Pulmonary artery endothelial cell (primary cell): ENCODE measurements at regions not wholly inside any gene's neighbourhood (a gene's known extent, or its start where the extent isn't known, plus 50 kb on each side); places are given as distances from the start of the nearest gene placed in this dataset.
A peak's percentile ranks its signal among the peaks of the same experiment; 100 is the strongest.

Experiments used
- DNase-seq: peaks from one replicate; pipeline ENCODE4 v3.0.0-alpha.2; 2011; ENCODE audit warnings: low read depth, low spot score

DNA sequence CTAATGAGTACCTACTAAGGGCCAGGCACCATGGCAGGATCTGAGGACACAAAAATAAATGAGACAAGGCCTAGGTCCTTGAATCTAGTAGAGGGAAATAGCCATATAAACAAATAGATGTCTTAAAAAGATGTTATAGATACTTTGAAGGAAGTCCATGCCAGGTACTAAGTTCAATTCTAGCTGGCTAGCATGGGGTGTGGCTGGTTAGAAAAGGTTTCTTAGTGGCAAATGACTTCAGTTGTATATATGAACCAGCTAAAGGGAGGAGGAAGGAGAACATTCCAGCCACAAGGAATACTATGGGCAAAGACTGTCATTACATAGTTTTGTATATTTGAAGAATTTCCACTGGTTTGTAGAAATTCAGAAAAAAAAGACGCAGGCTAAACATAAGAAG, 133.6 kb upstream of the BMP4 start:
- DNase-seq: no peak

DNA sequence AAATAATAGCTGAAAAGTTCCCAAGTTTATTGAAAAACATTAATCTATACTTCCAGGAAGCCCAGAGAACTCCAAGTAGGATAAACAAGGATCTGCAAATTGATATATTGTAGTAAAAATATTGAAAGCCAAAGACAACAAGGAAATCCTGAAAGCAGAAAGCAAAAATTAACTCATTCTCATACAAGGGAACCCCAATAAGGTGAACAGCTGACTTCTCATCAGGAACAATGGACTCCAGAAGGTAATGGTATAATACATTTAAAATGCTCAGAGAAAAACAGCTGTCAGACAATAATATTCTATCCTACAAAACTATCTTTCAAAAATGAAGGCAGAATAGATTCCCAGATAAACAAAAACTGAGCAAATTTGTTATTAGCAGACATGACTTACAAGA, 138.1 kb upstream of the BMP4 start:
- DNase-seq: no peak

GRCh38 chr14:54098536-54098935, 141.9 kb upstream of the BMP4 start:
- no peak for DNase-seq

DNA sequence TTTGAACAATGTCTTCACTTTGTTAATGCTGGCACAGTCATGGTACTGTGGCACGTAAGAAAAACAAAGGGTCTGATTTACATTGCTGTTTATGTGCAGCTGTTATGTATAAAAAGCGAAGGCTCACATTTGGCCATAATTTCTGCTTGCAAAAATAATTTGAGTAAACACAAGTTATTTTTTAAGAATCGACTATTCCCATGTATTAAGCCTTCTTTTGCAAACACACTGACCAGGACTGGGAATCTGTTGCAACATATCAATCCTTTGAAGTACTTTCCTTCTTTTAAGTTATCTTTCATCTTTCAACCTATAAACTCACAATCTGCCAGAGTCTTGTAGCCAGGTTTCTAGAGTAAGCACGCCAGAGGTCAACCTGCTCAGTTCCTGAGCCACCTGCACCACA, 145.4 kb upstream of the BMP4 start:
- no peak for DNase-seq

DNA sequence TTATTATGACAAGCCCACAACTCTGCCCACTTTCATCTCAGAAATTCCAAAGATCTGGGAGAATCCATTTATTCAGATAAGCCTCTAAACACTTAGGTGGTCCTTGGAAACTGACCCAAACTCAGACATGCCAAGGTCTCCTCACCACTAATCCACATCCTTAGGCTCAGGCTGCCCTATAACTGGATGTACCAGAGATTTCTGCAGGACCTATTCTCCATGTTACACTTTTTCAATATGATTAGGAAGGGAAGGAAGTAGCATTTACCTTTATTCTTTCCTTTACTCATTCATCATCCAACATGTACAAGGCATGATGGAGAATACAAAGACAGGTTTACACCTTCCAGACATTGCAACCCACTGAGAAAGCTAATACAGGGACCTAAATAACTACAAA, 145.9 kb upstream of the BMP4 start:
- DNase-seq: no peak

- no peak for DNase-seq
Measured at GRCh38 chr14:54104601-54105145, 148.0 kb upstream of the BMP4 start.

GRCh38 chr14:54105406-54105805, 148.8 kb upstream of the BMP4 start:
- DNase-seq: no peak

DNA sequence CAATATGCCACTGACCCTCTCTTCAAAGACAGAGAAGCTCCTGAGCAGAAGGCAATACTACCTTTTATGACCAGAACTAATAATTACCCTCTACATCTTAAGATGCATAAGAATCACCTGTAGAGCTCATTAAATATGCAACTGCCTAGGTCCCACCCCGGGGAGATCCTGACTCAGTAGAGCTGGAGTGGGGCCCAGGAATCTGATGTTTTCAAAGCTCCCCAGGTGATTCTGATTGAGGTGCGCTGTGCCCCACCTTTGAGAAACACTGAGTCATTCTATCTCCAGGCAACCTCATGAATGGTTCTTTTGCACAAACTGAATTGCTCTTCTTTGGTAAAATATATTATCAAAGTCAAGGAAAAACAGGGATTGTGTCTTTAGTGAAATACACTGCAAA, 149.3 kb upstream of the BMP4 start:
- DNase-seq: no peak

DNA sequence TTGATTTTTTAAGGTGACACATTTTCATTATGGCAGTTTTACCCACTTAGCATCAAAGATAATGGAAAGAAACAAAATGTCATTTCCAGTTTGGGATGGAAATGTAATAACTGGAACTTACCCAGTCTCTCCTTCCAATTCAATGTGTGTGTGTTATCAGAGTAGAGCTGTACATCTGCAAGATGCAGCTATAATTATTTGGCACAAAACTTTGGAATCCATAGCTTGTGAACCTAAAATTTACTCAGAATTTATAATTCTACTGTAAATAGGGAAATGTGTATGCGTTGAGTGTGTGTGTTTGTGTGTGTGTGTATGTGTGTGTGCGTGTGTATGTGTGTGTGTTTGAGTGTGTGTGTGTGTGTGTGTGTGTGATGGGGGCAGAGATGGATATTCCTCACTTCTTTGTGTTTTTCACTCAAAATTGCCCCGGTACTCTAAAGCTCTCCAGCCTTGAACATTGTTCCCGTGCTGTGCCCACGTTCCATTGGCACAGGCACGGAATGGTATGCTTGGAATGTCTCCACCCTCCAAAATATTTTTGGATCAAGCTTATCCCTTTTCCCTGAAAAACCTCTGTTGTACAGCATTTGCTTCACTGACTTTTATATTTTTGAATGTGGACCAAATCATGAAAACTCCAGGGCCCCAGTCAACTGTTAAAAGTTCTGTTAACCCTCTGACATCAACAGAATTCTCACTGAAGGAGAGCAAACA, 150.2 kb upstream of the BMP4 start:
- no peak for DNase-seq

DNA sequence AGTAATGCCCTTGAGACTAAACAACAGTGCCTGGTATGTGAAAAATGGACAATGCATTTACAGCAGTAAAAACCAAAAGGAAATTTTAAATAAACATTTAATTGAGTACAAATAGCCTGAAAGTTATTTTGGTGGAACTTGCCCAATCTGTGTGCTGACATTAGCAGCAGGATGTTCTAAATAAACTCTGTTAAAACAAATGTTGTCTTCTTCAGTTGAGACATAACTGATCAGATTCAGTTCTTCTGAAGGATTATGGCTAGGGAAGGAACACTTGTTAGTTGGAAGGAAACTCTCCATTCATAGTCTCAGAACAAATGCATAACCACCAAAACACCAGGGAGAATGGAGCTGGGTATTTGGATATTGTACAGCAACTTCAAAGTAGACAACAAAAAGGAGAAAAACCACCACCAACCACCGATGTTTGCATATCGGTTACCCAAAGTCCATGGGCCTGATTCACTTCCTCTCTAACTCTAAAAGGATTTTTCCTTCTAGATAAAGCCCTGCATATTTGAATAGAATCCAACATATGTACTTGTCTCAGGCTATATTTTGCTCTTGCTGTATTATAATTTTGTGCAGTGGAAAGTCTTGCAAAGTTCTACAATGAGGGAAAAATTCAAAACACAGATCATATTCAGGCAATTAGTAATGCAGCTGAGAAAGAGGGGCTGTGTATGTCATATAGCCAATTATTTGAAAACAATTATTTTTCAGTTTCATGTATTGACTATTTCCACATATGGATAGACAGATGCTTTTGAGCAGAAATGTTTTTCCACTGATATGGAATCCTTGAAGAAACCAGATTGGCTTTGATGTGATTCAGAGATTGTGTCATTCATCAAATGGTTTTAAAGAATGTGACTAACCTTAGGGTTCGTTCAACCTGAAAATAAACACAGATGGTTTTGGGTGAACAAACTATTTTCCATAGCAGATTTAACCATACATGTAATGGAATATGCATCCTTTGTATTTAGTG, 152.2 kb upstream of the BMP4 start:
- DNase-seq: peak; percentile 86

GRCh38 chr14:54109521-54110120, 153.0 kb upstream of the BMP4 start:
- DNase-seq: no peak

DNA sequence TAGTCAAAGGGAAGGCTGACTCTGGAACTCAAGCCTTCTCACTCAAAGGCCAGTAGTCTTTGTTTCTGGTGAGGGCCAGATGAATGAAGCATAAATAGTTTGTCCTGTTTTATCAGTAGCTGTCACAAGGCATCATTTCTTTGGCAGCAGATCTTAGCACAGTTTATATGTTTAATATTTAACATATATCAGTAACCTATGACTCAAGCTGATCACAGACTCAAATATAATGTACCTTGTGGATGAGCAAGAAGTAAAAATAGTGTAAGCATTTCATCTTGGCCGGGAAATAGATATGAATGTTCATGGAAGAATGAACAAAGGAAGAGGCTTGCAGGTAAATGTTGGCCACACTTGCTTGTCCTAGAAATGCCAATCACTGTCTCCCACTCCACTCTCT, 158.3 kb upstream of the BMP4 start:
- DNase-seq: no peak

DNA sequence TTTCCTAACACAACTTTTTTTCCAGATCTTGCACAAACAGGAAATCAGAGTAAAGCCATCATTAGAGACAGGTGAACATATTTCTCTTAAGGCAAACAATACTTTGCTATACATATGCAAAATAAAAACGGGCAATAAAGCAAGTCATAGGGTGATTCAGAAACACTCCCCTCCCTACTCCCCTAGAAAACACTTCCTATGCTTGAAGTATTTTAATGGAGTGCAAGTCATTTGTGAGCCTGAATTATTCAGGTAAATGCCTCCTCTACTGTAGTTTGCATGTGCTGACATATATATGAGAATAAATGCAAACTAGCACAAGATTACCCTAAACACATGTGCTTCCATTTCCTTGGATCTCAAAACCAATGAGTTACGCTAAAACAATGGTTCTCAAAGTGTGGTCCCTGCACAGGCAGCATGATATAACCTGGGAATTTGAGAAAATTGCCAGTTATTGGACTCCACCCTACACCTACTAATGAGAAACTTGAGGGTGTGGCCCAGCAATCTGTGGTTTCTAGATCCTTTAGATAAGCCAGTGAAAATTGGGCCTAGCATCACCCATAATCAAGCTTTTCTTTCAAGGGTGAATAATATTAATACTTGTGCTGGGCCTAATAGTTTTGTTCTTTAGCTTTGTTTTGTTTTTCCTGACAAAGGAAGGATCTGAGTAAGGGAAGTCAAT, 159.7 kb upstream of the BMP4 start:
- no peak for DNase-seq

DNA sequence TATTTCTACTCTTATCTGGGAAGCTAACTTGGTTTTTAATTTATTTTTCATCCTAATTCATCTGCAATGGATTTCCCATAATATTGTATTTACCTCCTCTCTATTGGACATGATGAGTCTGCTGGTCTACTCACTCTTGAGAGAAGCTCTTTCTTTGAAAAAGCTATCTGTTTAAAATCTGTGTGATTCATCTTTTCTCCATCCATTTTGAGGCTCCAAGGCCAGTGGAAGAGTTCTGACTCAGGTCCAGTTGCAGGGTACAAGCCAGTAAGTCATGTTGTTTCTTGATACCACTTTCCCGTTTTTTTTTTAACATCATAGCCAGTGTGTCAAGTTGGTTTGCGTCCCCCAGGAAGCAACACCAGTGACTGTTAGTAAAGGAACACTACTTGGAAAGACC, 160.3 kb upstream of the BMP4 start:
- no peak for DNase-seq

DNA sequence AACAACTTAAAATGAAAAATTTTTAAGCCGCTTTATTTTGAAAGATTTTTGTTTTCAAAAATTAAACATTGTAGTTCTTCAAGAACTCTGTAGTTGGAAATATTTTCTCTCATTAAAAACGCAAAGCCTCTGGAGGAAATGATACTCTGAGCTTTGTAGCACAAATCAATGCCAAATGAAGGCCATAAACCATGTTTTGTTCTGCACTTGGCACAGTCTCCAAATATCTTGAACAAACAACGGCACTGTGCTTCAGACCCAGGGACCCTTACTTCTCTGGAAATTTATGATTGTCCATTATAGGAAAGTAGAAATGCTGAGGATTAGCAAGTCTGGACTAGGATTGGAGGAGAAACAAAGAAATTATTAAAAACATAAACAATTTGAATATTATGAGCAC, 160.8 kb upstream of the BMP4 start:
- no peak for DNase-seq

GRCh38 chr14:54117924-54118323, 161.3 kb upstream of the BMP4 start:
- DNase-seq: no peak

GRCh38 chr14:54120260-54120659, 163.6 kb upstream of the BMP4 start:
- DNase-seq: no peak

GRCh38 chr14:54121466-54122027, 164.9 kb upstream of the BMP4 start:
- DNase-seq: no peak

DNA sequence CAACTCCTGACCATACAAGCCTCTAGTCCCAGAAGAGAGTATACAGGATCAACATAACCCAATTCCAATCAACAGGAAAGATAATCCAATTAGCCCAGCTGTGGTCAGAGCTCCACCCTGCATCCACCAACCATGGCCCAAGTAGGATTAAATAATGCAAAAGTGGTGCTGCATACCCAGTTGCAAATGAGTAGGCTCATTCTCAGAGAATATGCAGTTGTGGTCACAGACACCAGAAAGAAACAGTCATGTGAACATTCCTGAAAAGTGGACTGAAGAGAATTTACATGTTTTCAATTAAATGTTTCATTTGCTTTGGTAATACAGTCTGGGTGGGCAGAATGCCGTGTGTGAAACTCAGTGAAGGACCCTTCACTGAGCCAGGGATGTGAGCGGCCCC, 167.2 kb upstream of the BMP4 start:
- DNase-seq: no peak

DNA sequence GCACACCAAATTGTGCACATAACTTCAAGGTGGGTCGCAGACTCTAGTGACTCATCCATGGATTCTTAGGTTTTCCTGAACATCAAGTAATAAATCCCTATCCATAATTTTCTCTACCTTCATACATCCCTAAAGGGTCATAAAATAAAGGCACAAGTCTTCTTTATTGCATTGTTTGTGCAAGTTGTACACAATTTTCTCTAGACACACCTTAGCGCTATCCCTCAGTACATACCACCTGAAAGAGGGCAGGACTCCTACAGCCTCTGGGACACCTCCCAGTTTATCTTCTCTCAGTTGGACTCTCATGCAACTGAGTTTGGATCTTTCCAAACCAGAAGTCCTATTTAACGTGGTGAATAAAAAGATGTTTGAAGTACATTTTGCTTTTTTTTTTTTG, 168.5 kb upstream of the BMP4 start:
- DNase-seq: no peak

DNA sequence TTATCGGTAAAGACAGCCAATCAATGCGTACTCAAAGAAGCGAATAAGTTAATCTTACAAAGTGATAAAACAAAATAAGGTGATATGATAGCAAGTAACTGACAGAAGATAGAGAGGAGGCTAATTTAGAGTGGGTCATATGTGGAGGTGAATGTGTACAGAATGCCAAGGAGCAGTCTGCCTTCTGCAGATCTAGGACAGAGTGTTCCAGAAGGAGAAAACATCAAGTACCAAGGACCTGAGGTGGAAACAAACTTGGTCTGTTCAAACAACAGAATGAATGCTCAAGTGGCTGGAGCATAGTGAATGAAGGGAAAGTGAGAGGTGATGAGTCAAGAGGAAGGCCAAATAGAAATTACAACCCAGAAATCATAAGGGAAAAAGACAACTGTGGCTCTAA, 170.3 kb upstream of the BMP4 start:
- DNase-seq: no peak
